ENCODE measurements at regions not wholly inside any gene's neighbourhood (a gene's known extent, or its start where the extent isn't known, plus 50 kb on each side); places are given as distances from the start of the nearest gene placed in this dataset.
A peak's percentile ranks its signal among the peaks of the same experiment; 100 is the strongest.

DNA sequence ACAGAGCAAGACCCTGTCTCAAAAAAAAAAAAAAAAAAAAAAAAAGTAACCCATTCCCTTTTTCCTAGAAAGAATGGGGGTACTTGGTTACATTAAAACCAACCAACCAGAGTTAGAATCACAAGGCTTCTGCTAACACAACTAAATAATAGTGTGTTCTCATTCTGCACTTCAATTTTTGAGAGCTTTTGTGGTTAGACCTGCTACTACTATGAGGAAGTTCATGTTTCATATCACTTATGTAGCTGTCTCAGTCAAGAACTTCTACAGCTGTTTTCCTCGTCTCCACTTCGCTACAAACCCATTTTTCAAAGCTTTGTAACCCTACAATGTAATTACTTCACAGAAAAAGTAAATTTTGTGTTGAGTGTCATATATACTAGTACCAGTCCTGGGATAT is 58.3 kb downstream of the PDHA2 start:
- no peak for DNase-seq
- TF ChIP-seq, protein P1, sequence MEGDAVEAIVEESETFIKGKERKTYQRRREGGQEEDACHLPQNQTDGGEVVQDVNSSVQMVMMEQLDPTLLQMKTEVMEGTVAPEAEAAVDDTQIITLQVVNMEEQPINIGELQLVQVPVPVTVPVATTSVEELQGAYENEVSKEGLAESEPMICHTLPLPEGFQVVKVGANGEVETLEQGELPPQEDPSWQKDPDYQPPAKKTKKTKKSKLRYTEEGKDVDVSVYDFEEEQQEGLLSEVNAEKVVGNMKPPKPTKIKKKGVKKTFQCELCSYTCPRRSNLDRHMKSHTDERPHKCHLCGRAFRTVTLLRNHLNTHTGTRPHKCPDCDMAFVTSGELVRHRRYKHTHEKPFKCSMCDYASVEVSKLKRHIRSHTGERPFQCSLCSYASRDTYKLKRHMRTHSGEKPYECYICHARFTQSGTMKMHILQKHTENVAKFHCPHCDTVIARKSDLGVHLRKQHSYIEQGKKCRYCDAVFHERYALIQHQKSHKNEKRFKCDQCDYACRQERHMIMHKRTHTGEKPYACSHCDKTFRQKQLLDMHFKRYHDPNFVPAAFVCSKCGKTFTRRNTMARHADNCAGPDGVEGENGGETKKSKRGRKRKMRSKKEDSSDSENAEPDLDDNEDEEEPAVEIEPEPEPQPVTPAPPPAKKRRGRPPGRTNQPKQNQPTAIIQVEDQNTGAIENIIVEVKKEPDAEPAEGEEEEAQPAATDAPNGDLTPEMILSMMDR (conservative IDR thresholded peaks at IDR 0.05) = no peak
- no peak overlapping the region for H3K9ac ChIP-seq (ENCODE audit: extremely low read depth, low read length, poor library complexity, severe bottlenecking)
- H3K4me1 ChIP-seq (ENCODE audit: control insufficient read depth, insufficient read depth, low read length) = no peaks in the 10 kb centered on the region
- H3K9me3 ChIP-seq (ENCODE audit: control insufficient read depth, low read length) = no peaks in the 10 kb centered on the region
- no peak overlapping the region for H3K27ac Mint-ChIP-seq
- no peaks in the 10 kb centered on the region for H3K27me3 ChIP-seq (ENCODE audit: control insufficient read depth, insufficient read depth, low read length, poor library complexity, severe bottlenecking)
- no peak overlapping the region for H3K4me3 Mint-ChIP-seq
- no peaks in the 10 kb centered on the region for H3K36me3 Mint-ChIP-seq (ENCODE audit: low read depth)
- no peak overlapping the region for H3K4me3 ChIP-seq (ENCODE audit: low read length)
- H3K9me3 Mint-ChIP-seq = no peaks in the 10 kb centered on the region
- H3K27ac ChIP-seq (ENCODE audit: low read depth, low read length) = no peak overlapping the region
- 79% methylated on average over 2 of the region's 2 CpGs; no CpG with 5 or more reads in 1 of the 2 experiments for WGBS, 2 experiments (ENCODE audit: insufficient coverage in 1 of 2, insufficient read length in 1 of 2)
- no peaks in the 10 kb centered on the region for H3K4me1 Mint-ChIP-seq
- no peaks in the 10 kb centered on the region for H3K36me3 ChIP-seq (ENCODE audit: control insufficient read depth, insufficient read depth, low read length)
- H3K27me3 Mint-ChIP-seq (ENCODE audit: insufficient read depth) = no peaks in the 10 kb centered on the region

DNA sequence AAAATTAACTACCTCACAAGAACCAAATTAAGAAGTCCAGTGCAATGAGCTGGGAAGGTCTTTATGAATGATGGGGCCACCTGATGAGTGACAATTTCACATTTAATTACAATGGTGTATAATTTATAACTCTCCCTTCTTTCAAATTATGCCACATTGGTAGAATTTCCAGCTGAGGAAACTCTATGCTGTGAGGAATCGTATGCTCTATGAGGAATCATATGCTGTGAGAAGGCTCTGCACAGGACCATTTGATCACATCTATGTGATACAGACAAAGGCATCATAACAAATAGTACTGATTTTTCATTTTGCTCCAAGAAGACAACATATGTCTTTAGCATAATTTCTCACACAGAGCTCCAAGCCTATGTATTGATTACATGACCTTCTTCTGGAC is 69.3 kb downstream of the PDHA2 start:
- Histone ChIP-seq H3K9me3 (ENCODE audit: control insufficient read depth, low read length) (no peaks in the 10 kb centered on the region), H3K9ac (ENCODE audit: extremely low read depth, low read length, poor library complexity, severe bottlenecking) (no peak overlapping the region), H3K27ac (ENCODE audit: low read depth, low read length) (no peak overlapping the region), H3K27me3 (ENCODE audit: control insufficient read depth, insufficient read depth, low read length, poor library complexity, severe bottlenecking) (no peaks in the 10 kb centered on the region), H3K4me3 (ENCODE audit: low read length) (no peak overlapping the region), H3K36me3 (ENCODE audit: control insufficient read depth, insufficient read depth, low read length) (no peaks in the 10 kb centered on the region), H3K4me1 (ENCODE audit: control insufficient read depth, insufficient read depth, low read length) (no peaks in the 10 kb centered on the region)
- 86% methylated on average over 1 of the region's 1 CpG; no CpG with 5 or more reads in 1 of the 2 experiments for WGBS, 2 experiments (ENCODE audit: insufficient coverage in 1 of 2, insufficient read length in 1 of 2)
- DNase-seq = no peak
- H3K9me3 Mint-ChIP-seq = no peaks in the 10 kb centered on the region
- H3K36me3 Mint-ChIP-seq (ENCODE audit: low read depth) = no peaks in the 10 kb centered on the region
- H3K4me3 Mint-ChIP-seq = no peak overlapping the region
- H3K4me1 Mint-ChIP-seq = peaks cover 2% of the 10 kb centered on the region
- no peaks in the 10 kb centered on the region for H3K27me3 Mint-ChIP-seq (ENCODE audit: insufficient read depth)
- H3K27ac Mint-ChIP-seq = no peak overlapping the region
- TF ChIP-seq, protein P1 (conservative IDR thresholded peaks at IDR 0.05) = no peak

DNA sequence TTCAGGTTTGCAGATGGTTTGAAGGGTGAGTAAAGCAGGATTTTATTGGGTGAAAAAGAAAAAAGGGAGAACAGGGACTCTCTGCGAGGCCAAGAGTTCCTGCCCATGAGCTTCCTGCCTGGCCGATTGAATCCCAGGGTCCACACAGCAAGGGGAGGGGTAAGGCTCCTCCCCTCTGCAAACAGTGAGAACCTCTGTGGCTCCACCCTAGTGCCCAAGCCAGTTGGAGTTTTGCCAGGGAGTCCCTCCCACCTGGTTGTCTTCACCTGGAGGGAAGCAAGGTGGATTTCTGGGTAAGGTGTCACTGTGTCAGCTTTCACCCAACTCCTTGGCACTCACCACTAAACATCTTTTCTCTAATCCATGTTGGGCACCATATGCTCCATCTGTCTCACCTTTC is 70.9 kb downstream of the PDHA2 start:
- no peak overlapping the region for H3K4me3 ChIP-seq (ENCODE audit: low read length)
- no peaks in the 10 kb centered on the region for H3K27me3 ChIP-seq (ENCODE audit: control insufficient read depth, insufficient read depth, low read length, poor library complexity, severe bottlenecking)
- Mint-ChIP-seq H3K27ac (no peak overlapping the region), H3K9me3 (no peaks in the 10 kb centered on the region), H3K4me3 (no peak overlapping the region), H3K4me1 (peaks cover 2% of the 10 kb centered on the region), H3K27me3 (ENCODE audit: insufficient read depth) (no peaks in the 10 kb centered on the region), H3K36me3 (ENCODE audit: low read depth) (no peaks in the 10 kb centered on the region)
- no peaks in the 10 kb centered on the region for H3K4me1 ChIP-seq (ENCODE audit: control insufficient read depth, insufficient read depth, low read length)
- peak; percentile 49 for DNase-seq
- 89% methylated on average over 2 of the region's 2 CpGs; no CpG with 5 or more reads in 1 of the 2 experiments for WGBS, 2 experiments (ENCODE audit: insufficient coverage in 1 of 2, insufficient read length in 1 of 2)
- TF ChIP-seq, protein P1 (conservative IDR thresholded peaks at IDR 0.05) = no peak
- no peak overlapping the region for H3K9ac ChIP-seq (ENCODE audit: extremely low read depth, low read length, poor library complexity, severe bottlenecking)
- no peak overlapping the region for H3K27ac ChIP-seq (ENCODE audit: low read depth, low read length)
- H3K9me3 ChIP-seq (ENCODE audit: control insufficient read depth, low read length) = no peaks in the 10 kb centered on the region
- H3K36me3 ChIP-seq (ENCODE audit: control insufficient read depth, insufficient read depth, low read length) = no peaks in the 10 kb centered on the region
